H9 (cell line): ENCODE measurements at regions not wholly inside any gene's neighbourhood (a gene's known extent, or its start where the extent isn't known, plus 50 kb on each side); places are given as distances from the start of the nearest gene placed in this dataset.

Experiments
- DNase-seq: peaks from one replicate; pipeline ENCODE4 v3.0.0-alpha.2; 2017
- H2AFZ ChIP-seq: one replicate; pipeline ENCODE4 v1.6.1; 2013; ENCODE audit warnings: mild to moderate bottlenecking, low read length, control low read depth, moderate library complexity
- H2AK5ac ChIP-seq: 2 replicates; pipeline ENCODE4 v1.6.1; 2013; ENCODE audit warnings: low read length, control low read depth, mixed read lengths; ENCODE audit not compliant: insufficient read length
- H2BK120ac ChIP-seq: one replicate; pipeline ENCODE4 v1.6.1; 2013; ENCODE audit warnings: low read depth, mild to moderate bottlenecking, low read length, control low read depth, inconsistent platforms; ENCODE audit not compliant: poor library complexity, severe bottlenecking
- H2BK12ac ChIP-seq: 2 replicates; pipeline ENCODE4 v1.6.1; 2013; ENCODE audit warnings: low read length, control low read depth, mixed read lengths, low read depth; ENCODE audit not compliant: insufficient read length
- H2BK15ac ChIP-seq: 2 replicates; pipeline ENCODE4 v1.6.1; 2013; ENCODE audit warnings: low read depth, low read length, control low read depth
- H2BK20ac ChIP-seq: one replicate; pipeline ENCODE4 v1.6.1; 2013; ENCODE audit warnings: low read depth, mild to moderate bottlenecking, low read length, control low read depth, inconsistent platforms; ENCODE audit not compliant: poor library complexity, severe bottlenecking
- H2BK5ac ChIP-seq: 2 replicates; pipeline ENCODE4 v1.6.1; 2013; ENCODE audit warnings: low read length, control low read depth, mixed read lengths; ENCODE audit not compliant: insufficient read length
- H3K14ac ChIP-seq: 2 replicates; pipeline ENCODE4 v1.6.1; 2013; ENCODE audit warnings: low read length, control low read depth; ENCODE audit not compliant: insufficient read depth
- H3K18ac ChIP-seq: 2 replicates; pipeline ENCODE4 v1.6.1; 2013; ENCODE audit warnings: low read depth, mild to moderate bottlenecking, mixed read lengths, low read length, control low read depth; ENCODE audit not compliant: insufficient read length
- H3K23ac ChIP-seq: 2 replicates; pipeline ENCODE4 v1.6.1; 2013; ENCODE audit warnings: low read length, control low read depth, mixed read lengths, low read depth; ENCODE audit not compliant: insufficient read length
- H3K23me2 ChIP-seq: 2 replicates; pipeline ENCODE4 v1.6.1; 2013; ENCODE audit warnings: low read depth, mild to moderate bottlenecking, mixed read lengths, low read length, control low read depth; ENCODE audit not compliant: insufficient read length, poor library complexity, severe bottlenecking
- H3K27ac ChIP-seq: 2 replicates; pipeline ENCODE4 v1.5.1; 2013; ENCODE audit warnings: low read length, control low read depth, mixed read lengths, low read depth; ENCODE audit not compliant: insufficient read length
- H3K27me3 ChIP-seq: 2 replicates; pipeline ENCODE4 v1.6.1; 2013; ENCODE audit warnings: low read length, control low read depth, inconsistent platforms; ENCODE audit not compliant: insufficient read depth
- H3K4ac ChIP-seq: 2 replicates; pipeline ENCODE4 v1.6.1; 2013; ENCODE audit warnings: low read depth, mild to moderate bottlenecking, control low read depth, inconsistent platforms, low read length, moderate library complexity
- H3K4me1 ChIP-seq: 2 replicates; pipeline ENCODE4 v1.6.1; 2013; ENCODE audit warnings: low read length, control low read depth, inconsistent platforms; ENCODE audit not compliant: insufficient read depth
- H3K4me2 ChIP-seq: 2 replicates; pipeline ENCODE4 v1.6.1; 2013; ENCODE audit warnings: low read length, control low read depth, mixed read lengths; ENCODE audit not compliant: insufficient read length, insufficient read depth
- H3K56ac ChIP-seq: 2 replicates; pipeline ENCODE4 v1.6.1; 2013; ENCODE audit warnings: low read depth, mild to moderate bottlenecking, mixed read lengths, low read length, control low read depth; ENCODE audit not compliant: insufficient read length
- H3K79me1 ChIP-seq: 2 replicates; pipeline ENCODE4 v1.6.1; 2013; ENCODE audit warnings: low read depth, mild to moderate bottlenecking, moderate library complexity, low read length, control low read depth, inconsistent platforms; ENCODE audit not compliant: insufficient read depth, poor library complexity, severe bottlenecking
- H3K79me2 ChIP-seq: 2 replicates; pipeline ENCODE4 v1.6.1; 2013; ENCODE audit warnings: low read length, control low read depth, inconsistent platforms; ENCODE audit not compliant: insufficient read depth
- H3K9ac ChIP-seq: 2 replicates; pipeline ENCODE4 v1.6.1; 2013; ENCODE audit warnings: low read length, control low read depth, mixed read lengths; ENCODE audit not compliant: insufficient read length; ENCODE audit errors: extremely low read depth
- H3K9me3 ChIP-seq: one replicate; pipeline ENCODE4 v1.6.1; 2013; ENCODE audit warnings: low read depth, low read length, inconsistent platforms; ENCODE audit not compliant: control insufficient read depth
- H3T11ph ChIP-seq: one replicate; pipeline ENCODE4 v1.6.1; 2013; ENCODE audit warnings: mild to moderate bottlenecking, low read length, control low read depth, inconsistent platforms
- H4K20me1 ChIP-seq: one replicate; pipeline ENCODE4 v1.6.1; 2013; ENCODE audit not compliant: control insufficient read depth, insufficient read length, insufficient read depth
- H4K5ac ChIP-seq: 2 replicates; pipeline ENCODE4 v1.6.1; 2013; ENCODE audit warnings: low read depth, mild to moderate bottlenecking, mixed read lengths, low read length, control low read depth; ENCODE audit not compliant: insufficient read length
- H4K8ac ChIP-seq: replicated peaks from 2 replicates; pipeline ENCODE4 v1.6.1; 2013; ENCODE audit warnings: low read length, control low read depth, mixed read lengths, low read depth; ENCODE audit not compliant: insufficient read length
- H4K91ac ChIP-seq: 2 replicates; pipeline ENCODE4 v1.6.1; 2013; ENCODE audit warnings: low read depth, mild to moderate bottlenecking, moderate library complexity, mixed read lengths, low read length, control low read depth; ENCODE audit not compliant: insufficient read length
- H3K27ac Mint-ChIP-seq, 3 experiments: 2 replicates in 2 of 3; 3 replicates in 1 of 3; pipeline ENCODE4 v1.8.0; 2020 to 2021; ENCODE audit warnings: mixed read lengths in 3 of 3, mild to moderate bottlenecking in 1 of 3, moderate library complexity in 1 of 3
- H3K27me3 Mint-ChIP-seq: 2 replicates; pipeline ENCODE4 v1.8.0; 2021; ENCODE audit warnings: low read depth, mild to moderate bottlenecking, moderate library complexity, mixed read lengths
- H3K36me3 Mint-ChIP-seq, 3 experiments: 2 replicates in 2 of 3; 3 replicates in 1 of 3; pipeline ENCODE4 v1.8.0; 2020 to 2021; ENCODE audit warnings: low read depth in 3 of 3, mixed read lengths in 3 of 3; ENCODE audit not compliant: insufficient read depth in 1 of 3
- H3K4me1 Mint-ChIP-seq, 2 experiments: 2 replicates each; pipeline ENCODE4 v1.8.0; 2020; ENCODE audit warnings: mixed read lengths in 2 of 2
- H3K4me3 Mint-ChIP-seq, 2 experiments: 2 replicates in 1 of 2; 3 replicates in 1 of 2; pipeline ENCODE4 v1.8.0; 2020 to 2021; ENCODE audit warnings: mild to moderate bottlenecking in 2 of 2, mixed read lengths in 2 of 2, moderate library complexity in 1 of 2
- H3K9me3 Mint-ChIP-seq, 2 experiments: 2 replicates in 1 of 2; 3 replicates in 1 of 2; pipeline ENCODE4 v1.8.0; 2020; ENCODE audit warnings: mild to moderate bottlenecking in 2 of 2, mixed read lengths in 2 of 2, moderate library complexity in 1 of 2
- WGBS: extraction: QIAGEN DNeasy Blood & Tissue Kit; methylation state at CpG from one replicate; pipeline ENCODE4 v1.1.7; 2013; ENCODE audit warnings: missing lambda C conversion rate, low lambda C conversion rate, mixed read lengths; ENCODE audit not compliant: insufficient read length; ENCODE audit errors: extremely low coverage; 5-methylcytosine and 5-hydroxymethylcytosine counted together
- TF ChIP-seq, protein P1 (sequence below): fragments of 200-600 bp; sonication (generic); conservative IDR thresholded peaks from 3 replicates; pipeline ENCODE4 v1.8.0; 2021; ENCODE audit warnings: antibody characterized with exemption, mild to moderate bottlenecking

GRCh38 chr5:173493846-173494245 lies 122.6 kb downstream of the BOD1 start:
- no peaks in the 10 kb centered on the region for H3K79me2 ChIP-seq
- H3K79me1 ChIP-seq: no peaks in the 10 kb centered on the region
- no peaks in the 10 kb centered on the region for H4K20me1 ChIP-seq
- Mint-ChIP-seq H3K9me3 (peaks cover 0 to 6% of the 10 kb centered on the region in 2 experiments; a peak in 1 of 5 replicates), H3K27ac (no peak overlapping the region), H3K4me3 (no peak overlapping the region), H3K27me3 (peaks cover 13% of the 10 kb centered on the region), H3K36me3 (no peaks in the 10 kb centered on the region), H3K4me1 (peaks cover 8 to 12% of the 10 kb centered on the region in 2 experiments)
- no peak overlapping the region for H2BK12ac ChIP-seq
- H3K4me2 ChIP-seq: no peak overlapping the region
- H3K4me1 ChIP-seq: peaks cover 2% of the 10 kb centered on the region; the same call in 1 of the 2 replicates
- H4K91ac ChIP-seq: no peak overlapping the region
- WGBS: no CpG with 5 or more reads among the region's 6 CpGs
- no peak overlapping the region for H2AK5ac ChIP-seq
- H3K23ac ChIP-seq: no peak overlapping the region
- H2BK15ac ChIP-seq: no peak overlapping the region
- no peak overlapping the region for H4K8ac ChIP-seq
- H3K23me2 ChIP-seq: peaks cover 2% of the 10 kb centered on the region
- H3K4ac ChIP-seq: no peak overlapping the region
- no peaks in the 10 kb centered on the region for H3K27me3 ChIP-seq
- no peak overlapping the region for H3K56ac ChIP-seq
- H2AFZ ChIP-seq: no peak overlapping the region
- H2BK120ac ChIP-seq: no peak overlapping the region
- H3K27ac ChIP-seq: no peak overlapping the region
- no peak overlapping the region for H3T11ph ChIP-seq
- H3K9me3 ChIP-seq: no peaks in the 10 kb centered on the region
- peak; percentile 23 for DNase-seq
- TF ChIP-seq, protein P1, sequence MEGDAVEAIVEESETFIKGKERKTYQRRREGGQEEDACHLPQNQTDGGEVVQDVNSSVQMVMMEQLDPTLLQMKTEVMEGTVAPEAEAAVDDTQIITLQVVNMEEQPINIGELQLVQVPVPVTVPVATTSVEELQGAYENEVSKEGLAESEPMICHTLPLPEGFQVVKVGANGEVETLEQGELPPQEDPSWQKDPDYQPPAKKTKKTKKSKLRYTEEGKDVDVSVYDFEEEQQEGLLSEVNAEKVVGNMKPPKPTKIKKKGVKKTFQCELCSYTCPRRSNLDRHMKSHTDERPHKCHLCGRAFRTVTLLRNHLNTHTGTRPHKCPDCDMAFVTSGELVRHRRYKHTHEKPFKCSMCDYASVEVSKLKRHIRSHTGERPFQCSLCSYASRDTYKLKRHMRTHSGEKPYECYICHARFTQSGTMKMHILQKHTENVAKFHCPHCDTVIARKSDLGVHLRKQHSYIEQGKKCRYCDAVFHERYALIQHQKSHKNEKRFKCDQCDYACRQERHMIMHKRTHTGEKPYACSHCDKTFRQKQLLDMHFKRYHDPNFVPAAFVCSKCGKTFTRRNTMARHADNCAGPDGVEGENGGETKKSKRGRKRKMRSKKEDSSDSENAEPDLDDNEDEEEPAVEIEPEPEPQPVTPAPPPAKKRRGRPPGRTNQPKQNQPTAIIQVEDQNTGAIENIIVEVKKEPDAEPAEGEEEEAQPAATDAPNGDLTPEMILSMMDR: no peak
- no peak overlapping the region for H2BK20ac ChIP-seq
- no peak overlapping the region for H3K18ac ChIP-seq
- no peak overlapping the region for H3K14ac ChIP-seq
- H2BK5ac ChIP-seq: no peak overlapping the region
- H3K9ac ChIP-seq: no peak overlapping the region
- H4K5ac ChIP-seq: no peak overlapping the region
